ENCODE measurements at regions not wholly inside any gene's neighbourhood (a gene's known extent, or its start where the extent isn't known, plus 50 kb on each side); places are given as distances from the start of the nearest gene placed in this dataset.

- no peak for TF ChIP-seq POLR2A (IDR thresholded peaks at IDR 0.05)
- TF ChIP-seq CTCF (IDR thresholded peaks at IDR 0.05) = no peak
Measured at GRCh38 chr12:28107679-28108078, 82.6 kb upstream of the CCDC91 start.
